SU-DHL-6 (cell line): ENCODE measurements at regions not wholly inside any gene's neighbourhood (a gene's known extent, or its start where the extent isn't known, plus 50 kb on each side); places are given as distances from the start of the nearest gene placed in this dataset.

ENCODE experiments used
- H2AFZ ChIP-seq: fragments of 200-600 bp; sonication (generic); 2 replicates; pipeline ENCODE4 v1.6.1; 2014; ENCODE audit warnings: low read depth, mild to moderate bottlenecking, moderate library complexity, mixed read lengths, antibody characterized with exemption, low read length; ENCODE audit not compliant: severe bottlenecking
- H3F3A ChIP-seq: fragments of 200-600 bp; shearing (Covaris generic); 2 replicates; pipeline ENCODE4 v1.6.0; 2016; ENCODE audit warnings: antibody characterized with exemption, mild to moderate bottlenecking; ENCODE audit not compliant: insufficient read depth
- H3K27ac ChIP-seq: fragments of 200-600 bp; sonication (generic); 2 replicates; pipeline ENCODE4 v1.5.1; 2016; ENCODE audit warnings: low read depth, mild to moderate bottlenecking, low read length, moderate library complexity, mixed read lengths
- H3K27me3 ChIP-seq: fragments of 200-600 bp; sonication (generic), shearing (Covaris generic); 2 replicates; pipeline ENCODE4 v1.6.0; 2014; ENCODE audit warnings: mild to moderate bottlenecking, low read length
- H3K36me3 ChIP-seq: fragments of 200-600 bp; sonication (generic); 2 replicates; pipeline ENCODE4 v1.6.1; 2014; ENCODE audit warnings: mild to moderate bottlenecking, low read length, mixed read lengths
- H3K4me2 ChIP-seq: fragments of 300-600, 200-600 bp; shearing (Covaris generic), sonication (generic); 2 replicates; pipeline ENCODE4 v1.6.0; 2014; ENCODE audit warnings: low read length, low read depth, mild to moderate bottlenecking; ENCODE audit not compliant: poor library complexity, severe bottlenecking
- H3K4me3 ChIP-seq: fragments of 200-600 bp; sonication (generic); 2 replicates; pipeline ENCODE4 v1.5.1; 2014; ENCODE audit warnings: antibody characterized with exemption, low read length, mild to moderate bottlenecking, mixed read lengths; ENCODE audit not compliant: insufficient read depth, poor library complexity, severe bottlenecking
- H3K79me2 ChIP-seq: fragments of 200-600 bp; sonication (generic); 2 replicates; pipeline ENCODE4 v1.6.1; 2014; ENCODE audit warnings: mild to moderate bottlenecking, low read length, moderate library complexity; ENCODE audit not compliant: insufficient read depth
- H3K9ac ChIP-seq: fragments of 200-600 bp; sonication (generic); 2 replicates; pipeline ENCODE4 v1.7.0; 2014; ENCODE audit warnings: mild to moderate bottlenecking, low read length
- H3K9me2 ChIP-seq: fragments of 200-600 bp; sonication (generic); replicated peaks from 2 replicates; pipeline ENCODE4 v1.6.1; 2014; ENCODE audit warnings: low read length; ENCODE audit not compliant: insufficient read depth
- H3K9me3 ChIP-seq: fragments of 200-600 bp; sonication (generic); 2 replicates; pipeline ENCODE4 v1.6.1; 2014; ENCODE audit warnings: low read length, mixed read lengths; ENCODE audit not compliant: insufficient read depth
- H4K20me1 ChIP-seq: fragments of 200-600 bp; sonication (generic); 2 replicates; pipeline ENCODE4 v1.6.1; 2014; ENCODE audit warnings: low read depth, mild to moderate bottlenecking, antibody characterized with exemption, low read length, moderate library complexity, mixed read lengths
- CTCF ChIP-seq: fragments of 200-600 bp; sonication (generic); IDR thresholded peaks from one replicate; pipeline ENCODE4 v1.5.1; 2017; ENCODE audit warnings: antibody characterized with exemption, mild to moderate bottlenecking, low read length, moderate library complexity; ENCODE audit not compliant: insufficient read depth, poor library complexity, severe bottlenecking
- EZH2phosphoT487 ChIP-seq: fragments of 200-600 bp; sonication (generic), shearing (Covaris generic); conservative IDR thresholded peaks from 2 replicates; pipeline ENCODE4 v1.6.1; 2018; ENCODE audit warnings: mild to moderate bottlenecking, antibody characterized with exemption, low read length, moderate library complexity, mixed read lengths

- no peaks in the 10 kb centered on the region for H4K20me1 ChIP-seq
- no peak overlapping the region for H3K4me2 ChIP-seq
- no peak overlapping the region for H3K27ac ChIP-seq
- H3K36me3 ChIP-seq = no peaks in the 10 kb centered on the region
- H3K4me3 ChIP-seq = no peak overlapping the region
- H3F3A ChIP-seq = no peaks in the 10 kb centered on the region
- TF ChIP-seq EZH2phosphoT487 (no peak), CTCF (no peak)
- H2AFZ ChIP-seq = no peak overlapping the region
- H3K27me3 ChIP-seq = no peaks in the 10 kb centered on the region
- no peaks in the 10 kb centered on the region for H3K79me2 ChIP-seq
- no peaks in the 10 kb centered on the region for H3K9me2 ChIP-seq
- no peaks in the 10 kb centered on the region for H3K9me3 ChIP-seq
- no peak overlapping the region for H3K9ac ChIP-seq
These were observed 351.6 kb downstream of the GPM6A start for GRCh38 chr4:175460414-175460813.

- H2AFZ ChIP-seq = no peak overlapping the region
- H3K4me3 ChIP-seq = no peak overlapping the region
- H3K27ac ChIP-seq = no peak overlapping the region
- H4K20me1 ChIP-seq = no peaks in the 10 kb centered on the region
- no peak overlapping the region for H3K4me2 ChIP-seq
- no peaks in the 10 kb centered on the region for H3K9me3 ChIP-seq
- H3K9ac ChIP-seq = no peak overlapping the region
- H3F3A ChIP-seq = no peaks in the 10 kb centered on the region
- no peaks in the 10 kb centered on the region for H3K9me2 ChIP-seq
- no peak for TF ChIP-seq CTCF
- no peak for TF ChIP-seq EZH2phosphoT487
- no peaks in the 10 kb centered on the region for H3K36me3 ChIP-seq
- no peaks in the 10 kb centered on the region for H3K79me2 ChIP-seq
- H3K27me3 ChIP-seq = no peaks in the 10 kb centered on the region
These were observed 342.6 kb downstream of the GPM6A start for GRCh38 chr4:175469514-175469913.

- H3K9me2 ChIP-seq = no peaks in the 10 kb centered on the region
- no peak overlapping the region for H2AFZ ChIP-seq
- H3K79me2 ChIP-seq = no peaks in the 10 kb centered on the region
- no peak overlapping the region for H3K4me2 ChIP-seq
- H4K20me1 ChIP-seq = no peaks in the 10 kb centered on the region
- no peak for TF ChIP-seq CTCF
- no peak overlapping the region for H3K4me3 ChIP-seq
- no peaks in the 10 kb centered on the region for H3K27me3 ChIP-seq
- no peaks in the 10 kb centered on the region for H3K36me3 ChIP-seq
- H3K9me3 ChIP-seq = no peaks in the 10 kb centered on the region
- H3F3A ChIP-seq = no peaks in the 10 kb centered on the region
- no peak overlapping the region for H3K9ac ChIP-seq
- H3K27ac ChIP-seq = no peak overlapping the region
These were observed 341.9 kb downstream of the GPM6A start for GRCh38 chr4:175470131-175470530.

- no peaks in the 10 kb centered on the region for H3K36me3 ChIP-seq
- no peak overlapping the region for H2AFZ ChIP-seq
- H3K4me3 ChIP-seq = no peak overlapping the region
- no peaks in the 10 kb centered on the region for H3K9me3 ChIP-seq
- H3K4me2 ChIP-seq = no peak overlapping the region
- no peak overlapping the region for H3K9ac ChIP-seq
- H3K27me3 ChIP-seq = no peaks in the 10 kb centered on the region
- no peaks in the 10 kb centered on the region for H4K20me1 ChIP-seq
- H3K27ac ChIP-seq = no peak overlapping the region
- H3K9me2 ChIP-seq = no peaks in the 10 kb centered on the region
- H3F3A ChIP-seq = no peaks in the 10 kb centered on the region
- no peaks in the 10 kb centered on the region for H3K79me2 ChIP-seq
- TF ChIP-seq CTCF = no peak
- TF ChIP-seq EZH2phosphoT487 = no peak
These were observed 331.7 kb downstream of the GPM6A start for GRCh38 chr4:175480404-175480803.
